Epidermal melanocyte (primary cell): ENCODE measurements at regions not wholly inside any gene's neighbourhood (a gene's known extent, or its start where the extent isn't known, plus 50 kb on each side); places are given as distances from the start of the nearest gene placed in this dataset.
"Not testable (repeated sequence)": the region's sequence is repeated elsewhere in the genome, so short reads cannot be mapped to it uniquely, and the experiment has no call there.

Experiments used
- DNase-seq: peaks from one replicate; pipeline ENCODE4 v3.0.0; 2011; ENCODE audit warnings: low spot score; ENCODE audit not compliant: insufficient read length

GRCh38 chr10:83515001-83515400 is 624.3 kb upstream of the GHITM start:
- no peak for DNase-seq

- no peak for DNase-seq
Measured at GRCh38 chr10:83516788-83517187, 622.5 kb upstream of the GHITM start.

- no peak for DNase-seq
Measured at GRCh38 chr10:83517456-83517855, 621.9 kb upstream of the GHITM start.

GRCh38 chr10:83518779-83519178 is 620.5 kb upstream of the GHITM start:
- DNase-seq: no peak

- DNase-seq: not testable (repeated sequence)
Measured at GRCh38 chr10:83520386-83520785, 618.9 kb upstream of the GHITM start.

- DNase-seq: no peak
Measured at GRCh38 chr10:83522456-83522855, 616.9 kb upstream of the GHITM start.

GRCh38 chr10:83522881-83523386 is 616.4 kb upstream of the GHITM start:
- no peak for DNase-seq

GRCh38 chr10:83527934-83528333 is 611.4 kb upstream of the GHITM start:
- no peak for DNase-seq

GRCh38 chr10:83533290-83533689 is 606.0 kb upstream of the GHITM start:
- DNase-seq: no peak

- no peak for DNase-seq
Measured at GRCh38 chr10:83536426-83536825, 602.9 kb upstream of the GHITM start.

GRCh38 chr10:83538047-83538446 is 601.3 kb upstream of the GHITM start:
- DNase-seq: no peak

GRCh38 chr10:83539528-83540308 is 599.6 kb upstream of the GHITM start:
- no peak for DNase-seq

GRCh38 chr10:83541046-83541445 is 598.3 kb upstream of the GHITM start:
- DNase-seq: no peak

GRCh38 chr10:83542774-83543411 is 596.4 kb upstream of the GHITM start:
- no peak for DNase-seq

- no peak for DNase-seq
Measured at GRCh38 chr10:83543691-83544462, 595.4 kb upstream of the GHITM start.

- no peak for DNase-seq
Measured at GRCh38 chr10:83545901-83546391, 593.4 kb upstream of the GHITM start.

GRCh38 chr10:83551190-83551589 is 588.1 kb upstream of the GHITM start:
- DNase-seq: not testable (repeated sequence)

GRCh38 chr10:83553366-83553765 is 585.9 kb upstream of the GHITM start:
- no peak for DNase-seq

GRCh38 chr10:83555264-83555663 is 584.0 kb upstream of the GHITM start:
- DNase-seq: no peak

GRCh38 chr10:83562381-83562780 is 576.9 kb upstream of the GHITM start:
- DNase-seq: no peak

- DNase-seq: no peak
Measured at GRCh38 chr10:83564889-83565588, 574.3 kb upstream of the GHITM start.
